ENCODE measurements at regions not wholly inside any gene's neighbourhood (a gene's known extent, or its start where the extent isn't known, plus 50 kb on each side); places are given as distances from the start of the nearest gene placed in this dataset.
A peak's percentile ranks its signal among the peaks of the same experiment; 100 is the strongest.

DNA sequence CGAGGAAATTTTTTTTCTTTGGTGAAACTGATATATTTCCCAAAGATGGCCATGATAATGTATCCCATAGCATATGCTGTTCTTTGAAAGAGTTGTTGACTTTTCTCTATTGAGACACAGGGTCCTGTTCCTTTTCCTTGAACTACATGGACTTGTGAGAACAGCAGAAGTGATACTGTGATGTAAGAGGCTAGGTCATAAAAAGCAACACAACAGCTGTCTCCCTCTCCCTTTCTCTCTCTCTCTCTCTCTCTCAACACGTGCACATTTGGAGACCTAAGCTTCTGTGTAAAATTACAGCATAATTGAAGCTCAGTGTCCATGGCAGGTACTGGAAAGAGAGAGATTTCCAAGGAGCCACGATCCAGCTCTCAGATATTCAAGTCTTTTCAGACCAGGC, 1712.4 kb downstream of the EFNB2 start:
- ATAC-seq (ENCODE audit: insufficient read depth, low read depth) = peak; percentile 37
- Histone ChIP-seq H3K4me2 (ENCODE audit: insufficient read depth, low read length) (no peak overlapping the region), H3K4me1 (ENCODE audit: insufficient read depth, low read length) (peaks cover 67% of the 10 kb centered on the region), H3K79me2 (ENCODE audit: insufficient read depth, low read length) (peaks cover 93% of the 10 kb centered on the region), H3K27me3 (ENCODE audit: insufficient read depth, low read length, poor library complexity) (no peaks in the 10 kb centered on the region), H2AFZ (ENCODE audit: low read depth, low read length) (no peak overlapping the region), H3K36me3 (ENCODE audit: insufficient read depth, low read length) (peaks cover 81% of the 10 kb centered on the region), H3K4me3 (ENCODE audit: low read depth in 1 of 2, low read length in 2 of 2) (no peak overlapping the region), H4K20me1 (ENCODE audit: insufficient read depth, low read length) (no peaks in the 10 kb centered on the region), H3K9me3 (ENCODE audit: insufficient read depth, low read length, severe bottlenecking) (peaks cover 4% of the 10 kb centered on the region), H3K9ac (ENCODE audit: low read depth, low read length) (no peak overlapping the region), H3K27ac (ENCODE audit: low read length) (peak overlapping the region; percentile 53; the same call in 1 of the 2 replicates)
- DNase-seq = no peak
- TF ChIP-seq CTCF (IDR thresholded peaks at IDR 0.05; ENCODE audit: borderline replicate concordance, extremely low read depth, low read length, poor library complexity, severe bottlenecking) (no peak), EZH2 (IDR thresholded peaks at IDR 0.05; ENCODE audit: borderline replicate concordance, low read depth, low read length, severe bottlenecking) (no peak)

GRCh38 chr13:104817271-104817670, 1718.2 kb downstream of the EFNB2 start:
- ATAC-seq (ENCODE audit: insufficient read depth, low read depth) (peak; percentile 13; the same call in 1 of the 3 replicates), DNase-seq (no peak)
- no peak overlapping the region for H2AFZ ChIP-seq (ENCODE audit: low read depth, low read length)
- H3K9me3 ChIP-seq (ENCODE audit: insufficient read depth, low read length, severe bottlenecking) = peaks cover 4% of the 10 kb centered on the region
- no peak overlapping the region for H3K9ac ChIP-seq (ENCODE audit: low read depth, low read length)
- H3K36me3 ChIP-seq (ENCODE audit: insufficient read depth, low read length) = peaks cover 70% of the 10 kb centered on the region
- H3K4me1 ChIP-seq (ENCODE audit: insufficient read depth, low read length) = peaks cover 84% of the 10 kb centered on the region
- H3K27ac ChIP-seq (ENCODE audit: low read length) = peak overlapping the region; percentile 69
- H3K79me2 ChIP-seq (ENCODE audit: insufficient read depth, low read length) = peaks cover 93% of the 10 kb centered on the region
- H3K4me3 ChIP-seq (ENCODE audit: low read depth in 1 of 2, low read length in 2 of 2) = no peak overlapping the region
- TF ChIP-seq EZH2 (IDR thresholded peaks at IDR 0.05; ENCODE audit: borderline replicate concordance, low read depth, low read length, severe bottlenecking) (no peak), CTCF (IDR thresholded peaks at IDR 0.05; ENCODE audit: borderline replicate concordance, extremely low read depth, low read length, poor library complexity, severe bottlenecking) (no peak)
- H3K27me3 ChIP-seq (ENCODE audit: insufficient read depth, low read length, poor library complexity) = no peaks in the 10 kb centered on the region
- H3K4me2 ChIP-seq (ENCODE audit: insufficient read depth, low read length) = peak overlapping the region; percentile 11; the same call in 1 of the 2 replicates
- no peaks in the 10 kb centered on the region for H4K20me1 ChIP-seq (ENCODE audit: insufficient read depth, low read length)

DNA sequence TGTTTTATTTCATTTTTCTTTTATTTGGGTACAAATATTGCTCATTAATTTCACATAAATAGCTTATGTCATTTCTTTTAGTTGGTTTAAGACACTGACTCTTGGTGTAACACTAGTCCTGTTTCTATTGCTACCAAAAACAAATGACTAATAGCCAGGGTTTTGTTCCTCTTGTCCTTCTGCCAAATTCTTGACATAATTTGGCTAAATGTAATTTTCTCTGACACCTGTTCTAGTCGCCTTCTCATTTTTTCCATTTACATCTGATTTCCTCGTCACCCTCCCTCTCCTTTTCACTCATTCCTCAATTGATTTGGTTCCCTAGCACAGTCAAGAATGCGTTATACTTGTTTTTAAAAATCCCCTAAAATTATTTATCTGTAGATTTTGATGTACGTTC, 1718.7 kb downstream of the EFNB2 start:
- no peak for DNase-seq
- H3K4me3 ChIP-seq (ENCODE audit: low read depth in 1 of 2, low read length in 2 of 2) = no peak overlapping the region

More for the DNA sequence above, 1718.7 kb downstream of the EFNB2 start:
- Histone ChIP-seq H3K27me3 (ENCODE audit: insufficient read depth, low read length, poor library complexity) (no peaks in the 10 kb centered on the region), H3K4me1 (ENCODE audit: insufficient read depth, low read length) (peaks cover 84% of the 10 kb centered on the region), H3K9ac (ENCODE audit: low read depth, low read length) (no peak overlapping the region), H3K4me2 (ENCODE audit: insufficient read depth, low read length) (no peak overlapping the region), H4K20me1 (ENCODE audit: insufficient read depth, low read length) (no peaks in the 10 kb centered on the region), H2AFZ (ENCODE audit: low read depth, low read length) (no peak overlapping the region), H3K27ac (ENCODE audit: low read length) (peak overlapping the region; percentile 69), H3K36me3 (ENCODE audit: insufficient read depth, low read length) (peaks cover 68% of the 10 kb centered on the region), H3K9me3 (ENCODE audit: insufficient read depth, low read length, severe bottlenecking) (peaks cover 4% of the 10 kb centered on the region), H3K79me2 (ENCODE audit: insufficient read depth, low read length) (peaks cover 93% of the 10 kb centered on the region)
- ATAC-seq (ENCODE audit: insufficient read depth, low read depth) = no peak
- no peak for TF ChIP-seq EZH2 (IDR thresholded peaks at IDR 0.05; ENCODE audit: borderline replicate concordance, low read depth, low read length, severe bottlenecking)
- TF ChIP-seq CTCF (IDR thresholded peaks at IDR 0.05; ENCODE audit: borderline replicate concordance, extremely low read depth, low read length, poor library complexity, severe bottlenecking) = no peak
